ENCODE measurements at regions not wholly inside any gene's neighbourhood (a gene's known extent, or its start where the extent isn't known, plus 50 kb on each side); places are given as distances from the start of the nearest gene placed in this dataset.
"Not testable (repeated sequence)": the region's sequence is repeated elsewhere in the genome, so short reads cannot be mapped to it uniquely, and the experiment has no call there.

DNA sequence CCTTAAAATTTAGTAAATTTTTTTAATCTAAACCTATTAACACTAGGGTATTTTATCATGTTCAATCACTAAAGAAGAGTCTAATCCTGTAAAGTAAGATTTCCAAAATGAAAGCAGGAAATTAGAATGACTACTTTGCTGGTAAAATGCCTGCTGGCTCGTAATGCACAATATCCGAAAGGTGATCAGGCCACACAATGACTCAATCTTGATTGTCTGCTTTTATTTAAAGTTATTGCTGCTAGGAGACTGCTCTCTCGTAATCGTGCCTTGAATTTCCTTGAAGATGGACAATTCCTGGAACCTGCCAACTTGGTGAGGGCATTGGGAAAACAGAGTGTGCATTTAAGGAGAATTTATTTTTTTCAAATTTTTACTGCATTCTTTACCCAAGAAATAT lies 1786.5 kb upstream of the RAG2 start:
- Mint-ChIP-seq H3K36me3 (no peaks in the 10 kb centered on the region), H3K4me1 (no peaks in the 10 kb centered on the region), H3K4me3 (no peak overlapping the region), H3K27ac (no peak overlapping the region), H3K27me3 (no peaks in the 10 kb centered on the region), H3K9me3 (peaks cover 2% of the 10 kb centered on the region)
- POLR2A ChIA-PET: no interaction called here
- DNase-seq: no peak
- no peak for ATAC-seq (ENCODE audit: low read depth)

DNA sequence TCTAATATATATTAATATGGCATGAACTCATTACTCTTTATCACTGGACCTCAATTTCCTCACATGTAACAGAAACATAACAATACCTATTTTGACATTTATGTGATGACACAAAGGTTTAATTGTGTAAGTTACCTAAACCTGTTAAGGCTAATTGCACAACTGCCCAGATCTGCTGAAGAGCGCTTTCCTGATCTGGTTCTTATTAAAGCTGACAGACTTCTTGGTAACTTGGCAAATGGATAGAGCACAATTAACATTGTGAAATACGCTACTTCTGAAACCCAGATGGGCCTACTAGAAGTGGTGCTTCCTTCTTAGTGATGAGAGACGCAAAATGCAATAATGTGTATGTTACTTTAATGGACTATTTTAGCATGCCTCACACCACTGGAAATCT lies 1767.2 kb upstream of the RAG2 start:
- no peak overlapping the region for H3K27ac Mint-ChIP-seq
- no peaks in the 10 kb centered on the region for H3K27me3 Mint-ChIP-seq
- H3K4me3 Mint-ChIP-seq: no peak overlapping the region
- peaks cover 13% of the 10 kb centered on the region for H3K9me3 Mint-ChIP-seq
- POLR2A ChIA-PET: no interaction called here
- DNase-seq (no peak), ATAC-seq (ENCODE audit: low read depth) (no peak)
- no peaks in the 10 kb centered on the region for H3K36me3 Mint-ChIP-seq
- H3K4me1 Mint-ChIP-seq: no peaks in the 10 kb centered on the region

DNA sequence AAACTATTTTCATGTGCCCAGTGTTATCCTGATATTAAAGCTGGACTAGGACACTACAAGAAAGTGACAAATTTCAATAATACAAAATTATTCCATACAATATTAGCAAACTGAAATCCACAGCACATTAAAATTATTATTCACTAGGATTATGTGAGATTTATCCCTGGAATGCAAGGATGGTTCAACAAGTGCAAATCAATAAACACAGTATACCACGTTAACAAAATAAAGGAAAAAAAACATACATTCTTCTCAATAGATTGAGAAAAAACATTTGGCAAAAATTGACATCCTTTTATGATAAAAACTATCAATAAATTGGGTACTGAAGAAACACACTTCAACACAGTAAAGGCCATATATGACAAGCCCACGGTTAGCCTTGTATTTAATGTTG lies 1758.2 kb upstream of the RAG2 start:
- peaks cover 3% of the 10 kb centered on the region for H3K9me3 Mint-ChIP-seq
- H3K4me3 Mint-ChIP-seq: no peak overlapping the region
- no peak for DNase-seq
- no peak overlapping the region for H3K27ac Mint-ChIP-seq
- POLR2A ChIA-PET: no interaction called here
- H3K27me3 Mint-ChIP-seq: no peaks in the 10 kb centered on the region
- H3K36me3 Mint-ChIP-seq: no peaks in the 10 kb centered on the region
- no peaks in the 10 kb centered on the region for H3K4me1 Mint-ChIP-seq
- ATAC-seq (ENCODE audit: low read depth): no peak

DNA sequence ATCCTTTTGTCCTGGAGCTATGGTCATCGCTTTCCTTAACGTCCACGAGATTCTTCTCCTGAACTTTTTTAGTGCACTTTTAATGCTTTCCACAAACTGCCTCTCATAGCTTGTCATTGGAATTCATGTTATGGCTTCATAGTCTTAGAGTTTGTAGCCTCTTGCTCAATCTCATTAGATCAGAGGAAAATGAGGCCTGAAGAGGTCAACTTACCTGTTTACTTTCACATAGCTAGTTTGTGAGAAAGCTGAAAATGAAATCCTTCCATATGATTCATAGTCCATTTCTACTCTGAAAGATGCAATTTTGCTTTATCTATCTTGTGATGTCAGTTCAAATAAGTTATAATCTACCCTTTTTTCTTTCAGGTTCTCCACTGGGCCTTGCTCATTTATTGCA lies 1747.2 kb upstream of the RAG2 start:
- H3K27ac Mint-ChIP-seq: no peak overlapping the region

DNA sequence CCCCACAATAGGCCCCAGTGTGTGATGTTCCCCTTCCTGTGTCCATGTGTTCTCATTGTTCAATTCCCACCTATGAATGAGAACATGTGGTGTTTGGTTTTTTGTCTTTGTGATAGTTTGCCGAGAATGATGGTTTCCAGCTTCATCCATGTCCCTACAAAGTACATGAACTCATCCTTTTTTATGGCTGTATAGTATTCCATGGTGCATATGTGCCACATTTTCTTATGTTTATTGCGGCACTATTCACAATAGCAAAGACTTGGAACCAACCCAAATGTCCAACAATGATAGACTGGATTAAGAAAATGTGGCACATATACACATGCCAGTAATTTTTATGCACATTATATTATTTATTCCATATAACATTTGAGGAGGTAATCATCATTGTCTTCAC lies 1743.6 kb upstream of the RAG2 start:
- ATAC-seq (ENCODE audit: low read depth); H3K36me3 Mint-ChIP-seq; H3K27me3 Mint-ChIP-seq; DNase-seq; H3K4me1 Mint-ChIP-seq; H3K27ac Mint-ChIP-seq; H3K4me3 Mint-ChIP-seq; POLR2A ChIA-PET: not testable (repeated sequence)
- H3K9me3 Mint-ChIP-seq: peaks cover 15% of the 10 kb centered on the region

More for the DNA sequence above, 1747.2 kb upstream of the RAG2 start:
- no peak overlapping the region for H3K4me3 Mint-ChIP-seq
- H3K36me3 Mint-ChIP-seq: no peaks in the 10 kb centered on the region
- POLR2A ChIA-PET: no interaction called here
- H3K4me1 Mint-ChIP-seq: no peaks in the 10 kb centered on the region
- no peak for DNase-seq
- H3K27me3 Mint-ChIP-seq: no peaks in the 10 kb centered on the region
- H3K9me3 Mint-ChIP-seq: peaks cover 8% of the 10 kb centered on the region
- no peak for ATAC-seq (ENCODE audit: low read depth)

DNA sequence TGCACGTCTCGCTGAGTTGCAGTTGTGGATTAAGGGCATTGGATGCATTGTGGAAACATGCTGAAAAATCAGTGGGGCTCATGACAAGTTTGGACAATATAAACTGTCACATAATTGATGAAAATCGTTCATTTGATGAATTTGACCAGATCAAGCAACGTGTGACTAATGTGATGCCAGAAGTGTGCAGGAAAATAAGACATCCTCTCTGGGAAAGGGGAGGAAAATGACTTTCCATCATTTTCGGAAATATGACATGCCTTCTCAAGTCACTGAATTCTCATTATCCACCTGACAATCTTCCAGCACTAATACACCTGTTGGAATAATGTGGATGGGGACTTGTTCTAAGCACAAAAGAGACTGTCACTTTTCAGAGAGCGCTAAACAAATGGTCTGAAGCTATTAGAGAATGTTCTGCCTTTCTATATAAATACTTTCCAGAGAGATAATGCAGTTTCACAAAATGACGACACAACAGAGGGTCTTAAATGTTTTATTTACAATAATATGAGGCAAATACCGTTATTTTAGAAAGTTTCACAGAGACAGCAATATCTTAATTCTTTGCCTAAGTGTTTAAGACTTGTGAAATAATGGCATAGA lies 1741.9 kb upstream of the RAG2 start:
- H3K27me3 Mint-ChIP-seq: no peaks in the 10 kb centered on the region
- no peak overlapping the region for H3K4me3 Mint-ChIP-seq
- no peak overlapping the region for H3K27ac Mint-ChIP-seq
- H3K36me3 Mint-ChIP-seq: no peaks in the 10 kb centered on the region
- H3K4me1 Mint-ChIP-seq: no peaks in the 10 kb centered on the region
- POLR2A ChIA-PET: no interaction called here
- ATAC-seq (ENCODE audit: low read depth): no peak
- no peak for DNase-seq
- peaks cover 15% of the 10 kb centered on the region for H3K9me3 Mint-ChIP-seq

DNA sequence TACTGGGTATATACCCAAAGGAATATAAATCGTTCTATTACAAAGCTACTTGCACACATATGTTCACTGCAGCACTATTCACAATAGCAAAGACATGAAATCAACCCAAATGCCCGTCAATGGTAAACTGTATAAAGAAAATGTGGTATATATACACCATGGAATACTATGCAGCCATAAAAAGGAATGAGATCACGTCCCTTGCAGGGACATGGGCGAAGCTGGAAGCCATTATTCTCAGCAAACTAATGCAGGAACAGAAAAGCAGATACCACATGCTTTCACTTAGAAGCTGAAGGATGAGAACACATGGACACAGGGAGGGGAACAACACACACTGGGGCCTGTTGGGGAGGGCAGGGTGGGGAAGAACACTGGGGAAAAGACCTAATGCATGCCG lies 1740.0 kb upstream of the RAG2 start:
- H3K4me1 Mint-ChIP-seq; ATAC-seq (ENCODE audit: low read depth); H3K27ac Mint-ChIP-seq; H3K27me3 Mint-ChIP-seq; H3K4me3 Mint-ChIP-seq; H3K36me3 Mint-ChIP-seq; POLR2A ChIA-PET; DNase-seq: not testable (repeated sequence)
- H3K9me3 Mint-ChIP-seq: peaks cover 14% of the 10 kb centered on the region

DNA sequence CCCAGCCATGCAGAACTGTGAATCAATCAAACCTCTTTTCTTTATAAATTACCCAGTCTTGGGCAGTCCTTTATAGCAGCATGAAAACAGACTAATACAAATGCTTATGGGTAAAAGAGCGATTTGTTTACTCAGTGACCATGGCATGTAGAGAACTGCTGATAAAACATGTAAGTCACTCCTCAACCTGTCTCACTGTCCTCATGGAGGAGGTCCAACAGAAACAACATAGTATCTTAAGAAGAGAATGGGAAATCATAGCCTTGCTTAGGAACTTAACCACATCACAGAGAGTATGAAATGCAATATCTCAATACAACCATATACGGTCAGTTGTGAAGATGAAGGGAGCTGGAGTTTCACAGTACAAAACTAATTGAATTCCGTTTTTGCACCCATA lies 1734.0 kb upstream of the RAG2 start:
- POLR2A ChIA-PET: no interaction called here
- Mint-ChIP-seq H3K4me1 (no peaks in the 10 kb centered on the region), H3K9me3 (peaks cover 2% of the 10 kb centered on the region), H3K36me3 (no peaks in the 10 kb centered on the region), H3K27me3 (no peaks in the 10 kb centered on the region), H3K4me3 (no peak overlapping the region), H3K27ac (no peak overlapping the region)
- no peak for DNase-seq
- no peak for ATAC-seq (ENCODE audit: low read depth)

DNA sequence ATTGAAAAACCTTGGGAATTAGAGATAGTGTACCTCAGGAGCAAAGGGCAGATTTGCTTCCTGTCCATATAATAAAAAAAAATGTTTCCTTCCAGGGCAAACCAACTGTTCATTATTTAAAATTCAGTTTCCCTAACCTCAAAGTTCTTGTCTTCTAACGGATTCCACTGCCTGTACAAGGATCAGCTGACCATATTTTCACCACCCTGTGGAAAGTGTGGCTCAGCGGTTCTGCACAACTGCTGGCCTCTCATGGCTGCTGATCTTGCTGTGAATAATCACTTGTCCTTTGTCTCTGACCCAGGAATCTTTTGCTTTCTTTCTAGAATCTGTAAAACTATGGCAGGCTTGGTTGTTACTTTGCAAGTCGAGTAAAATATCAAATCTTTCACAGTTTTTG lies 1732.5 kb upstream of the RAG2 start:
- no peak for DNase-seq
- Mint-ChIP-seq H3K9me3 (no peaks in the 10 kb centered on the region), H3K4me1 (no peaks in the 10 kb centered on the region), H3K4me3 (no peak overlapping the region), H3K27ac (no peak overlapping the region), H3K27me3 (no peaks in the 10 kb centered on the region), H3K36me3 (no peaks in the 10 kb centered on the region)
- no peak for ATAC-seq (ENCODE audit: low read depth)
- POLR2A ChIA-PET: no interaction called here

DNA sequence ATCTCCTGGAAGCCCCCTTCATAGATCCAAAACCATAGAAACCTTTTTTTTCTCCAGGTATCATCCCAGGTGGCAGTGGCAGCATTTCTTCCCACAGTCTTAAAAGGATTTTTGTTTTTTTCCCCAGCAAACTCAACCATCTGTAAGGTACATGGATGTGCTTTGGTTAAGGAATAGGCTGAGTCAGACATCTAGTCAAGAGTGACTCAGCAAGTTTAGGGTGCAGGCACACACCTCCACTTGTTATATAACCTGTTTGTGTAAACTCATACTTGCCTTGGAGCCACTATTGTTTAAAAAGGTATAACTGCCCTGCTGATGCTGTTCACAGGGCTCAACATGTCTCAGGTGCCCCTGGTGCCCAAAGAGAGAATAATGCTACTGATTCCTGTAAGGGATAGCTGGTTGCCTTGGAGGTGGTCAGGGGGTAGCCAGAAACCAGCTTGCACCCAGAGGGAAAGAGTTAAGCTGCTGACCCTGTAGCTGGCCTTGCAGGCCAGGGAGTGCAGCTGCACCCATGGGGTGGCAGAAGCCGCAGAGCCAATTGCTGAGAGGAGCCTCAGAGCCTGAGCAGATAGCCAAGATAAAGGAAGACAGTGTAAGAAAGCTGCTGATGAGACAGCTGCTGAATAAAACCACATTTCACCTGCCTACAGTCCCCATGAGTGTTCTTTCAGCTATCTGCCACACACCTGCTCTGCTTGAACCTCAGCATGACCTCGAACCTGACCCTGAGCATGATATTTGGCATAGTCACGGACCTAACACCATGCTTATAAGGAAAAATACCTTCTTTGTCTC lies 1726.1 kb upstream of the RAG2 start:
- Mint-ChIP-seq H3K27me3 (no peaks in the 10 kb centered on the region), H3K4me3 (no peak overlapping the region), H3K27ac (no peak overlapping the region), H3K36me3 (no peaks in the 10 kb centered on the region), H3K4me1 (no peaks in the 10 kb centered on the region), H3K9me3 (peaks cover 3% of the 10 kb centered on the region)
- ATAC-seq (ENCODE audit: low read depth) (no peak), DNase-seq (no peak)
- POLR2A ChIA-PET: no interaction called here

DNA sequence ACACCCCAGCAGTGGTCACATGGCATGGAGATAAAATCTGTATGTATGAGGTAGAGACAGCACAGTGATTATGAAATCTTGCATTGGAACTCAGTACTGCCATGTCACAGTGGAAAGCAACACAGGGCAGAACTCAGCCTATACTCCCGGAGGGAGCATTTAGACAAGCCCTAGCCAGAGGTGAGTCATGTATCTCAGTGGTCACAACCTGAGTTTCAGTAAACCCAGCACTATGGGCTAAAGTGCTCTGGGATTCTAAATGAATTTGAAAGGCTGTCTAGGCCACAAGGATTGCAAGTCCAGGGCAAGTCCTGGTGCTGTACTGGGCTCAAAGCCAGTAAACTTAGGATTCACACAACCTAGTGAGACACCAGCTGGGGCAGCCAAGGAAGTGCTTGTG lies 1717.1 kb upstream of the RAG2 start:
- peaks cover 7% of the 10 kb centered on the region for H3K9me3 Mint-ChIP-seq
- POLR2A ChIA-PET: no interaction called here
- H3K27ac Mint-ChIP-seq: no peak overlapping the region
- no peaks in the 10 kb centered on the region for H3K27me3 Mint-ChIP-seq
- no peaks in the 10 kb centered on the region for H3K4me1 Mint-ChIP-seq
- no peak for ATAC-seq (ENCODE audit: low read depth)
- no peaks in the 10 kb centered on the region for H3K36me3 Mint-ChIP-seq
- H3K4me3 Mint-ChIP-seq: no peak overlapping the region
- DNase-seq: no peak

DNA sequence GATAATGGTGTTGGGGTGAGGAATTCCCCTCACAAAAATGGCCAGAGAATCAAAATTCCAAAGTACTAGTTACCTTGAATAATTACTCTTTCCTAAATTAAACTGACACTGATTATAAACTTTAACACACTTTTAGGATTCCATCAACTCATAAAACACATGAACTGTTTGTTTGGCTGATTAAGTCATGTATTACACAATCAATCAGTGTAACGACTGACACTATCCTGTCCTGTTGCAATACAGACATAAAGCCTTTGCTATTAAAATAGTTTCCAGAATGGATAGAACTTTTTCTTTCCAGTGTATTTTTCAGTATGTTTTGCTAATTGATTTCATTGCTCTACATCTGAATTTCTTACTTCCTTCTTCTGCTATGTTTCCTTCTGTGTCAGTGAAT lies 1709.4 kb upstream of the RAG2 start:
- no peaks in the 10 kb centered on the region for H3K27me3 Mint-ChIP-seq
- ATAC-seq (ENCODE audit: low read depth): no peak
- H3K36me3 Mint-ChIP-seq: no peaks in the 10 kb centered on the region
- H3K9me3 Mint-ChIP-seq: peaks cover 4% of the 10 kb centered on the region
- POLR2A ChIA-PET: no interaction called here
- no peak overlapping the region for H3K4me3 Mint-ChIP-seq
- no peaks in the 10 kb centered on the region for H3K4me1 Mint-ChIP-seq
- no peak for DNase-seq
- no peak overlapping the region for H3K27ac Mint-ChIP-seq

DNA sequence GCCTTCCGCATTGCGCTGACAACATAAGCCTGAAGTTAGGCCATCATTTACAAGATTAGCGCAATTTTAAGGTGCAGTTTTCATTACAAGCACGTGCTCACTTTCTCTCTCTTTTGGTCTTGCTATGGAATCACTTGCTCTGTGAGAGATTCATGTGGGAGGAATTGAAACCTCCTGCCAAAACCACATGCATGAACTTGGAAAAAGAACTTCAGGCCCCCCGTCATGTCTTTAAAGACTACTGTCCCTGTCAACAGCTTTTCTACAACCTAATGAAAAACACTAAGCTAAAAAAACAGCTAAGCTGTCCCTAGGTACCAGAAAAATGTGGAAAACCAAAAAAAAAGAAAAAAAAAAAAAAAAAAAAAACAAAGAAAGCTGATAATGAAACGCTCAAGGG lies 1707.6 kb upstream of the RAG2 start:
- no peaks in the 10 kb centered on the region for H3K36me3 Mint-ChIP-seq
- H3K4me1 Mint-ChIP-seq: no peaks in the 10 kb centered on the region
- no peak for DNase-seq
- POLR2A ChIA-PET: no interaction called here
- no peak overlapping the region for H3K4me3 Mint-ChIP-seq
- H3K9me3 Mint-ChIP-seq: peaks cover 4% of the 10 kb centered on the region
- no peak for ATAC-seq (ENCODE audit: low read depth)
- no peak overlapping the region for H3K27ac Mint-ChIP-seq
- no peaks in the 10 kb centered on the region for H3K27me3 Mint-ChIP-seq

DNA sequence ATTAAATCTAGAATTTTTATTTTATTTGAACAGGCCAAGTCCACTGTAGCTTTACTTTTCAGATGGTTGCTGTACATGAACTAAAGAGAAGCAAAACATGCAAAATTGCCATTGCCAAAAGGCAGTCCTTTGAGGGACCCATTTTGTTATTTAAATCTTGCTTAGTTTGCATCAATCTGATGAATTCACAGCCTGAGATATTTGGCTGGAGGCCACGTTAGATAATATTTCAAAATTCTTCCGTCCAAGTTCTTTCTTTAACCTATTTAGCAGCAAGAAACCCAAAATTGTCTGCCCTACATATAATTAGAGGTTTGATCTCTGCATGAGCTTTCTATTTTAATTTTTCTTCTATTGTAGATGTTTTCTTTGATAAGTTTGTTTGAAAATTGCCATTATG lies 1706.9 kb upstream of the RAG2 start:
- Mint-ChIP-seq H3K27me3 (no peaks in the 10 kb centered on the region), H3K9me3 (peaks cover 1% of the 10 kb centered on the region), H3K4me1 (no peaks in the 10 kb centered on the region), H3K4me3 (no peak overlapping the region), H3K36me3 (no peaks in the 10 kb centered on the region), H3K27ac (no peak overlapping the region)
- ATAC-seq (ENCODE audit: low read depth) (no peak), DNase-seq (no peak)
- POLR2A ChIA-PET: no interaction called here

Data from activated naive CD8-positive, alpha-beta T cell treated with anti-CD3 and anti-CD28 coated beads, Interleukin-2, amount 10 ng/mL, durations not matched to agents 7 days and 5 days (primary cell).